Mesothelial cell of epicardium (in vitro differentiated cells): ENCODE measurements at regions not wholly inside any gene's neighbourhood (a gene's known extent, or its start where the extent isn't known, plus 50 kb on each side); places are given as distances from the start of the nearest gene placed in this dataset.

Experiments used
- DNase-seq, 2 experiments: peaks; one replicate each; pipeline ENCODE4 v3.0.0; 2021; ENCODE audit warnings: low spot score in 2 of 2; ENCODE audit not compliant: unreplicated experiment in 2 of 2
- H3K27ac Mint-ChIP-seq: 2 replicates; pipeline ENCODE4 v1.8.0; 2021; ENCODE audit warnings: mixed read lengths
- H3K27me3 Mint-ChIP-seq: 2 replicates; pipeline ENCODE4 v1.8.0; 2021; ENCODE audit warnings: low read depth, mixed read lengths
- H3K36me3 Mint-ChIP-seq: 2 replicates; pipeline ENCODE4 v1.8.0; 2021; ENCODE audit warnings: mixed read lengths
- H3K4me1 Mint-ChIP-seq: 2 replicates; pipeline ENCODE4 v1.8.0; 2021; ENCODE audit warnings: mixed read lengths
- H3K4me3 Mint-ChIP-seq: 2 replicates; pipeline ENCODE4 v1.8.0; 2021; ENCODE audit warnings: mild to moderate bottlenecking, moderate library complexity, mixed read lengths
- H3K9me3 Mint-ChIP-seq: 2 replicates; pipeline ENCODE4 v1.8.0; 2021; ENCODE audit warnings: mixed read lengths
- TF ChIP-seq, protein P1 (sequence below): fragments of 200-600 bp; sonication (generic); IDR thresholded peaks from one replicate; pipeline ENCODE4 v1.5.0; 2021; ENCODE audit warnings: antibody characterized with exemption; ENCODE audit not compliant: unreplicated experiment

DNA sequence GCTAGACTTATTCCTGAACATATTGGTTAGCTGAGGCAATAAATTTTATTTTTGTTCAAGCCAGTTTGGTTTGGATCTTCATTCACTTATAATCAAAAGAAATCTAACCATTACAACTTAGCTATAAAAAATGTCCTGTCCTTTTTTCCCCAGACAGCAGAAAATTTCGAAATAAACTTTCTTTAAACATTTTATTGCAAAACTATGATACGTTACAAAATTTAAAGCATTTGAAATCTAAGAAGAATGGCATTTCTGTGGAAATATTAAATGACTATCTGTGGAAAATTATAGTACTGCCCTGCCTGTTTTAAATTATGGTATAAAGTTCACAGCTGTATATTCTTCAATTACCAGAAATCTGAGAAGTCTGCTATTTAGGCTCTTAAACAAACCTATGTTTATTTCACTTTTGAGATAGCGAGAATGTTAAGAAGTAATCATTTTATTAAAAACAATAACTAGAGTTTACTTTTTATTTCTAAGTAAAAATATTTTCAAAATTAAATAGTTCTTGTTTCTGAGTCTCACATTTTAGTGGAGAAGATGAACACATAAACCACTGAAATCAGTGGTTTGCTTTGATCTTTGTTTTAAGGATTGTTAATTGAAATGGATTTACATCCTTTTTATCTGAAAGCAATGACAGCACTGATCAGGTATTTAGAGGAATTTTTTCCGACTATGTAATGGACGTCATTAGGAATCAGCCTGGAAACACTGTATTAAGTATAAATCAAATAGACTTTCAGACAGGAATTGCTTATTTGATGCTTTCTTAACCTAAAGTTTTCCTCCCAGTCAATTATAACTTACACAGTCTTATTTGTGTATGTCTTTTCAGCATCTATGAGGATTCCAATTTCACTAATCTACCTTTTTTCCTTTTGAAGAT, 553.7 kb downstream of the COL12A1 start:
- peak overlapping the region; percentile 26 for H3K27ac Mint-ChIP-seq
- peaks cover 2% of the 10 kb centered on the region for H3K27me3 Mint-ChIP-seq
- H3K4me3 Mint-ChIP-seq = no peak overlapping the region
- TF ChIP-seq, protein P1, sequence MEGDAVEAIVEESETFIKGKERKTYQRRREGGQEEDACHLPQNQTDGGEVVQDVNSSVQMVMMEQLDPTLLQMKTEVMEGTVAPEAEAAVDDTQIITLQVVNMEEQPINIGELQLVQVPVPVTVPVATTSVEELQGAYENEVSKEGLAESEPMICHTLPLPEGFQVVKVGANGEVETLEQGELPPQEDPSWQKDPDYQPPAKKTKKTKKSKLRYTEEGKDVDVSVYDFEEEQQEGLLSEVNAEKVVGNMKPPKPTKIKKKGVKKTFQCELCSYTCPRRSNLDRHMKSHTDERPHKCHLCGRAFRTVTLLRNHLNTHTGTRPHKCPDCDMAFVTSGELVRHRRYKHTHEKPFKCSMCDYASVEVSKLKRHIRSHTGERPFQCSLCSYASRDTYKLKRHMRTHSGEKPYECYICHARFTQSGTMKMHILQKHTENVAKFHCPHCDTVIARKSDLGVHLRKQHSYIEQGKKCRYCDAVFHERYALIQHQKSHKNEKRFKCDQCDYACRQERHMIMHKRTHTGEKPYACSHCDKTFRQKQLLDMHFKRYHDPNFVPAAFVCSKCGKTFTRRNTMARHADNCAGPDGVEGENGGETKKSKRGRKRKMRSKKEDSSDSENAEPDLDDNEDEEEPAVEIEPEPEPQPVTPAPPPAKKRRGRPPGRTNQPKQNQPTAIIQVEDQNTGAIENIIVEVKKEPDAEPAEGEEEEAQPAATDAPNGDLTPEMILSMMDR = no peak
- H3K4me1 Mint-ChIP-seq = peaks cover 10% of the 10 kb centered on the region
- H3K9me3 Mint-ChIP-seq = peaks cover 10% of the 10 kb centered on the region
- no peak for DNase-seq
- no peaks in the 10 kb centered on the region for H3K36me3 Mint-ChIP-seq

DNA sequence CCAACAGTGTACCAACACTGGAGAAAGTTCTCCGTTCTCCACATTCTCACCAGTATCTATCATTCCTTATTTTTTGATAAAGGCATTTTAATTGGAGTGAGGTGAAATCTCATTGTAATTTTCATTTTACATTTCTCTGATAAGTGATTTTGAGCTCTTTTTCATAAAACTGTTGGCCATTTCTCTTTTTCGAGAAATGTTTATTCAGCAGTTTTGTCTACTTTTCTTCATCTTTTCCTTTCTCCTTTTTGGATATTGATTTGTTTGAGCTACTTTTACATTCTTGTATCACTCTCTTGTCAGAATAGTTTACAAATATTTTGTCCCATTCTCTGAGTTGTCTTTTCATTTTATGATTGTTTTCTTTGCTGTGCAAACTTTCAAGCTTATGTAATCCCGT, 555.2 kb downstream of the COL12A1 start:
- Mint-ChIP-seq H3K4me1 (peaks cover 5% of the 10 kb centered on the region), H3K27ac (no peak overlapping the region)
- TF ChIP-seq, protein P1 = no peak

DNA sequence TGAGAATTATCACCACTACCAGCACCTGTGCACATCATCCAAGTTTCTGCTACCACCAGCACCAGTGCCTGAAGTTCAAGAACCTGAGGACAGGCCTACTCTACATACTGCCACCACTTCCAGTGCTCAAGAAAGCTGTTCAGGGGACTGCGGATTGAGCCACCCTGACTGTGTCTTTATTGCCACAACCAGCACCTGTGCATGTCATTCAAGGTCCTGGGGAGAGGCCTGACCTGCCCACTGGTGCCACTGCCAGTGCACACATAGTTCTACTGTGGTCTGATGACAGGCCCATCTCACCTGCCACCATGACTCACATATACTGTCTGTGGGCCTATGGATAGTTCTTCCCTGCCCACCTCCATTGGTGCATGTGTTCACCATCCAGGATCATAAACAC, 559.4 kb downstream of the COL12A1 start:
- TF ChIP-seq, protein P1 = no peak
- Mint-ChIP-seq H3K4me3 (no peak overlapping the region), H3K4me1 (no peaks in the 10 kb centered on the region), H3K27ac (no peak overlapping the region), H3K27me3 (peaks cover 2% of the 10 kb centered on the region), H3K9me3 (peaks cover 10% of the 10 kb centered on the region), H3K36me3 (no peaks in the 10 kb centered on the region)
- DNase-seq = no peak

More for the DNA sequence above, 555.2 kb downstream of the COL12A1 start:
- DNase-seq = no peak
- Mint-ChIP-seq H3K36me3 (no peaks in the 10 kb centered on the region), H3K4me3 (no peak overlapping the region), H3K27me3 (peaks cover 2% of the 10 kb centered on the region), H3K9me3 (peaks cover 10% of the 10 kb centered on the region)

DNA sequence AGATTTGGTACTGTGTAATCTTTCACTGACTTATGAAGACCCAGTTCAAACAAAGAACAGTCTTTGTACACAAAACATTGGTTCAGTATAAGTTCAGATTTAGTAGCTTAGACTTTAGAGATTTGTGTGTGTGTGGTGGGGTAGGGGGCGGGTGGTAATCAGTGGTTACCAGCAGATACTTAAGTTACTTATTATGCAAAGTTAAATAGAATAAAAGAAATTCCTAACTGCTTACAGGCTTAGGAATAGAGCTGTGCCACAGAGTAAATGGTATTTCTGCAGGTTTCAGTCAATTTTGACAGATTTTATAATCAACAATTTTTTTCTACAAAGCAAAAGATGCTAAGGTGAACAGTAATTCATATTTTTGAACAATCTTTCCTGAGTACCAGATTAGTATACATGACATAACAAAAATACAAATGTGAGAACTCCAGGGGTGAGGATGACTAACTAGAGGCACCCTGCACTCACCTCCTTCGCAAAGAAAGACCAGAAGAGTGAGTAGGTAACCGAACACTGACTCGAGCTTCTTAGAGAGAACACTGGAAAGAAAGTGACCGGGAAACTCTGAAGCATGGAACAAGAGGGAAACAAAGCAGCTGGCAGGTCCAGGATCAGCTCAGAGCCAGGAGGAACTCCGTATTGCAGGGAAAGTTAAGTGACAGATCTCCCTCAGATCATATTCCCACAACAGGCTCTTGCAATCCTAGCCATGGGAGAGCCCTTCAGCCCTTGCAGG, 560.6 kb downstream of the COL12A1 start:
- Mint-ChIP-seq H3K27me3 (peaks cover 2% of the 10 kb centered on the region), H3K4me3 (no peak overlapping the region), H3K27ac (no peak overlapping the region), H3K36me3 (no peaks in the 10 kb centered on the region), H3K4me1 (no peaks in the 10 kb centered on the region), H3K9me3 (peaks cover 9% of the 10 kb centered on the region)
- no peak for DNase-seq
- TF ChIP-seq, protein P1 = no peak

DNA sequence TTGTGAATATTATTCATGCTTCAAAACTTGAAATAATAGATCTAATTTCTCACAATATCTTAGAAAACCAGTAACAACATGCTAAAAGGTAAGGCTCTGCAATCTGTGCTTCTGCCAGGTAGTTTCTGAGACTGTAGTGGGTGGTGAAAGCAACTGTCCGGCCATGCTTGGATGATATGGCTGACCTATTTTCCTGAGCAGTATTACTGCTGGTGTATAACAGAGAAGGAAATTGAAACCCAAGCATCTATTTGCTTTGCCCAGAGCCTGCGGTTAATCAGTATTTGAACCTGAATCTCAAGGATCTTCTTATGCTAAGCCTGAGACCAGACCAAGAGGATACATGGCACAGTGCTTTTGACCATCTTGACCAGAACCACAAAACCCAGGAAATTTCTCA, 563.8 kb downstream of the COL12A1 start:
- Mint-ChIP-seq H3K4me1 (peaks cover 4% of the 10 kb centered on the region), H3K4me3 (no peak overlapping the region), H3K27ac (no peak overlapping the region), H3K27me3 (no peaks in the 10 kb centered on the region), H3K36me3 (no peaks in the 10 kb centered on the region), H3K9me3 (no peaks in the 10 kb centered on the region)
- TF ChIP-seq, protein P1 = no peak
- DNase-seq = no peak
